ENCODE measurements at regions not wholly inside any gene's neighbourhood (a gene's known extent, or its start where the extent isn't known, plus 50 kb on each side); places are given as distances from the start of the nearest gene placed in this dataset.

DNA sequence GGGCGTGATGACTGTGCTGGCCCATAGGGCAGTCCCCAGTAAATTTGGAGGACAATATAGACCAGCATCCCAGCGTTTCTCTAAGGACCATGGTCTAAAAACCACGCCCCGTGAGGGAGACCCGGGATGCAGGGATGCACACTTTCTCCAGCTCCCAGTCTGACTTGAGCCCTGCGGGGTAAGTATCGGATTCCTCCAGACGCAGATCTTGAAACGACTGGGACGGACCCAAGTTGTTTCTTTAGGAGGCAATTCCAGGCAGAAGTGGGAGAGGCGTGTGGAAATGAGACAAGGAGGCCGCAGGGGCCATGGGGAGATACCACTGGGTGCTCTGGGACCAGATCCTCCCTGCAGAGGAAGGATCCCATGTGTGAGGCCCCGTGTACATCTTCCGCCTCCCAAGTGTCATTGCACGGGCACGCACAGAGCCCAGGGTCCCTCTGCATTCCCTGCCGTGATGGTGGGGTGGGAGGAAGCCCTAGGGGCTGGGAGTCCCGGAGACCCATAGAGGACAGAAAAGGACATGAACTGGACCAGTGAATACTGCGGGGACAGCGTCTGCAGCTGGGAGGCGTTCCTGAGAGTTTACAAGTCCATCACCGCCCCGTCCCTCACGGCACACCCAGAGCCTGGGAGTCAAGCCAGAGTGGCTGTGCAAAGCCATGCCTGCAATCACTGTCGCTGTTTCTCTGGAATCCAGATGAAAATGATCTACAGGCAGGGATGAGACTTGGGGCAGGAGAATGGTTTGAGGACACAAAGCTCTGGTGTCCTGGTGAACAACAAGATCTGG lies 522.9 kb downstream of the CDH26 start:
- 70 to 71% methylated on average over 25 of the region's 25 CpGs for WGBS, 2 donors
- ATAC-seq (ENCODE audit: low FRiP score), result no peak
- DNase-seq, result no peak
- Histone ChIP-seq H3K4me3 (ENCODE audit: low read length in 2 of 2) (no peak overlapping the region), H3K9me3 (ENCODE audit: control insufficient read depth, low read length) (no peaks in the 10 kb centered on the region), H3K27me3 (ENCODE audit: control insufficient read depth in 1 of 2, insufficient read depth in 2 of 2, low read length in 1 of 2) (no peaks in the 10 kb centered on the region), H3K4me1 (ENCODE audit: control insufficient read depth in 1 of 2, insufficient read depth in 2 of 2, low read length in 2 of 2) (no peaks in the 10 kb centered on the region), H3K36me3 (ENCODE audit: control insufficient read depth in 1 of 2, insufficient read depth in 2 of 2, low read length in 1 of 2) (no peaks in the 10 kb centered on the region), H3K27ac (ENCODE audit: low read depth in 1 of 2, low read length in 2 of 2) (no peak overlapping the region)
- intact Hi-C loops (cut with DNase I), result no loop called here

DNA sequence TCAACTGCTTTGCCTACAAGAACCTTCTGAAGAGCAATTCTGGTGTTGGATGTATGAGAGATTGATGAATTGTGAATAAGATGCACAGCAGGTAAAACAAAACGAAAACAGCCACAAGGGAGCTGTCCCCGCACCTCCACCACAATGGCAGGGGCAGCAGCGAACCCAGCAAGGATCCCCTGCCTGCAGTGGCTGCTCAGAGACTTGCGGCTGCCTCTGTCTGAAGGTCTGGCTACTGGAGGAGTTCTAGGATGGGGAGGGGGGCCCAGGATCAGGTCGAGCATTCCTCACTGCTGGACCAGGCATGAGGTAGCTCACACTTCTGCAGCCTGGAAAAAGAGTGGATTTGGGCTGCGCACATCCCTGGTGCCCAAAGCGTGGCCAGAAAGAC lies 523.5 kb downstream of the CDH26 start:
- no peak overlapping the region for H3K4me3 ChIP-seq (ENCODE audit: low read length in 2 of 2)
- intact Hi-C loops (cut with DNase I), result no loop called here
- ATAC-seq (ENCODE audit: low FRiP score), result no peak
- no peaks in the 10 kb centered on the region for H3K27me3 ChIP-seq (ENCODE audit: control insufficient read depth in 1 of 2, insufficient read depth in 2 of 2, low read length in 1 of 2)
- H3K9me3 ChIP-seq (ENCODE audit: control insufficient read depth, low read length), result no peaks in the 10 kb centered on the region
- 47 to 51% methylated on average over 7 of the region's 7 CpGs for WGBS, 2 donors
- no peak overlapping the region for H3K27ac ChIP-seq (ENCODE audit: low read depth in 1 of 2, low read length in 2 of 2)
- no peaks in the 10 kb centered on the region for H3K36me3 ChIP-seq (ENCODE audit: control insufficient read depth in 1 of 2, insufficient read depth in 2 of 2, low read length in 1 of 2)
- H3K4me1 ChIP-seq (ENCODE audit: control insufficient read depth in 1 of 2, insufficient read depth in 2 of 2, low read length in 2 of 2), result no peaks in the 10 kb centered on the region
- no peak for DNase-seq

DNA sequence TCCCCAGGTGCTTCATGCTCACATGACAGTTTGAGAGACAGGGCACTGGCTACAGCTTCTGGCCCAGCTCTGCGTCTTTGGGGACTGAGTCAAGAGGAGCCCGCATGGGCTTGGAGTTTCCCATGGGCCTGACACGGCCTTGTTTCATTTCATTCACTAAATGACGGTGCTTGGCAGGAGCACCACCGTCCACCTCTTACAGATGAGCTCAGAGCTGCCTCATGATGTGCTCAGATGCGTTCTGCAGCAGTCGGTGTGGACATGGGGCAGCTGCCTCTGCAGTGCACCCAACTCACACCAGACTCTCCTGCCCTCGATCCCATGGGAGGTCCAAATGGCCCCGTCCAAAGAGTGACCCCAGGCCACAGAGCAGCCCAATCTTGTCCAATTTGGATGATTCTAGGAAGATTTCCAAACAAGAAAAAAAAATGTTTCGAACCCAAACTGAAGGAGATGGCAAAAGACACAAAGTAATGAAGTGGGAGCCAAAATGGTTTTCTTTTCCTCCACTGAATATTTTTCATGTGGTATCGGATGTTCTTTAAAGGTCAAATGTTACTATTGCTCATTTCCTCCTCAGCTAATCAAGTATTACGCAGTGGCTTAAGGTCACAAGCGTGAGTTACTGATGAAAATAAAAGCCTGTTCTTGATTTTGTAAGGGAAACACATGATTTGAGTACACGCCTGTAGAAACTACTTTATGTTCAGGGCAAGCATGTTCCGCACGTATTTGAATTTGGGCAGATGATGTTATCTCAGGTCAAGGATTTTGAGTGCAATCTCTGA lies 524.2 kb downstream of the CDH26 start:
- ATAC-seq (ENCODE audit: low FRiP score), result no peak
- intact Hi-C loops (cut with DNase I), result no loop called here
- Histone ChIP-seq H3K4me3 (ENCODE audit: low read length in 2 of 2) (no peak overlapping the region), H3K9me3 (ENCODE audit: control insufficient read depth, low read length) (no peaks in the 10 kb centered on the region), H3K27me3 (ENCODE audit: control insufficient read depth in 1 of 2, insufficient read depth in 2 of 2, low read length in 1 of 2) (no peaks in the 10 kb centered on the region), H3K27ac (ENCODE audit: low read depth in 1 of 2, low read length in 2 of 2) (no peak overlapping the region), H3K36me3 (ENCODE audit: control insufficient read depth in 1 of 2, insufficient read depth in 2 of 2, low read length in 1 of 2) (no peaks in the 10 kb centered on the region), H3K4me1 (ENCODE audit: control insufficient read depth in 1 of 2, insufficient read depth in 2 of 2, low read length in 2 of 2) (no peaks in the 10 kb centered on the region)
- DNase-seq, result no peak
- 66 to 68% methylated on average over 16 of the region's 16 CpGs for WGBS, 2 donors

DNA sequence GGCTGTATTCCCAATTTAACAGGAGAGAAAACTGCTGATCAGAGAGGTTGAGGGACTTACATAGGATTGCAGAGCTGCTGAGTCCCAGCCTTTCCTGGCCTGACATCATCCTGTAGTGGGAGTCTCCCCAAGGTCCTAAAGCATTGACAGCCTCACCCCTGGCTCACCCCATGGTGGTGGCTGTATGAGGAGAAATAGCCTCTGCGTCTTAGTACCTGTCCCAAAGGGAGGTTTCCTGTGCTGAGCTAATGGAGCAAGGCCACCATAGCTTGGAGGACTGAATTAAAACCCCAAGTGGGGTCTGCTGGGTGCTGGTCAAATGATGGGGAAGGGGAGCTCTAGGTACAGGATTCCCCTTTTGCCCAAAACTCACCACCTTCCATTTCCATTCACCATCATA lies 525.1 kb downstream of the CDH26 start:
- 76% methylated on average over 1 of the region's 1 CpG for WGBS, 2 donors
- H3K9me3 ChIP-seq (ENCODE audit: control insufficient read depth, low read length), result no peaks in the 10 kb centered on the region
- no peak for DNase-seq
- H3K27ac ChIP-seq (ENCODE audit: low read depth in 1 of 2, low read length in 2 of 2), result no peak overlapping the region
- H3K4me1 ChIP-seq (ENCODE audit: control insufficient read depth in 1 of 2, insufficient read depth in 2 of 2, low read length in 2 of 2), result no peaks in the 10 kb centered on the region
- no peak overlapping the region for H3K4me3 ChIP-seq (ENCODE audit: low read length in 2 of 2)
- H3K27me3 ChIP-seq (ENCODE audit: control insufficient read depth in 1 of 2, insufficient read depth in 2 of 2, low read length in 1 of 2), result no peaks in the 10 kb centered on the region
- intact Hi-C loops (cut with DNase I), result no loop called here
- ATAC-seq (ENCODE audit: low FRiP score), result no peak
- H3K36me3 ChIP-seq (ENCODE audit: control insufficient read depth in 1 of 2, insufficient read depth in 2 of 2, low read length in 1 of 2), result no peaks in the 10 kb centered on the region

DNA sequence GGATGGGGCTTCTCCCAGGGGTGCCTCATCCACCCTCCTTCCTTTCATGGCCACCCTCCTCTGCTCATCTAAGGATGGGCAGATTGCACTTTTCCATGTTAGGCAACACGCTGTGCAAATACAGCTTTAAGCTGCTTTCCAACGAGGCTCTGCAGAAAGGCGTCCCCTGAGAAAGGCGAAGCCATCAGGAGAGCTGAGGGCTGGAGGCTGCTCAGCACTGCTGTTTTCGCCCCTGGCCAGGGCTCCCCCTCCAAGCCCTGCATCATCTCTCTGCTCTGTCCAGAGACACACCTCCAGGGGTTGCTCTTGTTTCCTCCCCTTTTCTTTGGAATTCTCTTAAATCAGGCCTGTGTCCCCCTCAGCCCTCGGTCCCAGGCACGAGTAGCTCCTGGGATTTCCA lies 526.1 kb downstream of the CDH26 start:
- ATAC-seq (ENCODE audit: low FRiP score) (no peak), DNase-seq (no peak)
- Histone ChIP-seq H3K27ac (ENCODE audit: low read depth in 1 of 2, low read length in 2 of 2) (no peak overlapping the region), H3K36me3 (ENCODE audit: control insufficient read depth in 1 of 2, insufficient read depth in 2 of 2, low read length in 1 of 2) (no peaks in the 10 kb centered on the region), H3K4me3 (ENCODE audit: low read length in 2 of 2) (no peak overlapping the region), H3K4me1 (ENCODE audit: control insufficient read depth in 1 of 2, insufficient read depth in 2 of 2, low read length in 2 of 2) (no peaks in the 10 kb centered on the region), H3K9me3 (ENCODE audit: control insufficient read depth, low read length) (no peaks in the 10 kb centered on the region), H3K27me3 (ENCODE audit: control insufficient read depth in 1 of 2, insufficient read depth in 2 of 2, low read length in 1 of 2) (no peaks in the 10 kb centered on the region)
- intact Hi-C loops (cut with DNase I), result no loop called here
- 63 to 65% methylated on average over 7 of the region's 7 CpGs for WGBS, 2 donors

DNA sequence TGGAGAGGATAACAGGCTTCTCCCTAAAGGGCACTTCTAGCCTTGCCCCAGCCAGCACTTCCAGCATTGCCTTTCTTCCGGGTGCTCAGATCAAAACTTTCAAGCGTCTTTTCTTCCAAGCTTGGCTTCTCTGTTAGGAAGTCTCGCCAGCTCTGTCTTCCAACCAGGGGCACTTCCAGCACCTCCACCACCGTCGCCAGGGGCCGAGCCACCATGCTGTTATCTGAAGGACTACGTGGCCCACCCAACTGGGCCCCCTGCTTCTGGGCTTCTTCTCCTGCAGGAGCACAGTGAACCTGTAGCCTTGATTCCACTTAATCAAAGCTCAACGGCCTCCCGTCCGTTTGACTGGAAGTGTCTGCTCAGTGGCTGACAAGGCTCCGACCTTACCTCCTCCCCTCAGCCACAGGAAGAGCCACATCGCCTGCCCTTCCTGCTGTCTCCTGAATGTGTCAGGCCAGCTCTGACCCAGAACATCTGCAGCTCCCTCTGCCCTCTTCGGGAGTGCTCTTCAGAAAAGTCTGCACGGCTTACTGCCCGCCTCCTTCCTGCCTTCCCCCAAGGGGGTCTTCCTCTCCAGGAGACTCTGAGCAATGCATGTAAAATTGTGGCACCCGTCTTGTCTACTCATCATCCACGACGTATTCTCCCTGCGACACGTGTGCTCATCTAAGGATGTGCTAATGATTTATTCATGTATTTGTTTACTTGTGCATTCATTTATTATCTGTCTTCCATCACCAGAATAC lies 527.0 kb downstream of the CDH26 start:
- ATAC-seq (ENCODE audit: low FRiP score), result no peak
- WGBS, 2 donors, result 51 to 54% methylated on average over 20 of the region's 20 CpGs

DNA sequence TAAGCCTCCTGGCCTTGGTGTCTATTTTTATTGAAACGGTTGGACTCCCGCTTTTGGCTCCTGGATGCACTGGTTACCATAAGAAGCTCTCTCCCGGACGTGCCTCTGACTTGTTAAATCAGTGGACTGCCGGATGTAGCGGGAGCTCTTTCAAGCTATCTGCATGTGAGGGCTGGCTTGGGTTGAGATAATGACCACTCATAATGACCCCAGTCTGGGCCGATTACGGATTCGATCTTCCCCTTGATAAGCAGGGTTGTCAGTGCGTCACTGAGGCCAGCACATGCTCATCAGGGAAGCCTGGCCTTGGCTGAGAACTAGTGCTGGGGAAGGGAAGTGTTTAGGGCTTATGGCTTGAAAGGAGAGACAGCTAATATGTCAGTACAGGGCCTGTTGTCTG lies 528.1 kb downstream of the CDH26 start:
- intact Hi-C loops (cut with DNase I), result no loop called here
- 83 to 84% methylated on average over 10 of the region's 10 CpGs for WGBS, 2 donors

More for the DNA sequence above, 527.0 kb downstream of the CDH26 start:
- H3K9me3 ChIP-seq (ENCODE audit: control insufficient read depth, low read length), result no peaks in the 10 kb centered on the region
- H3K27me3 ChIP-seq (ENCODE audit: control insufficient read depth in 1 of 2, insufficient read depth in 2 of 2, low read length in 1 of 2), result no peaks in the 10 kb centered on the region
- intact Hi-C loops (cut with DNase I), result no loop called here
- no peak for DNase-seq
- no peak overlapping the region for H3K27ac ChIP-seq (ENCODE audit: low read depth in 1 of 2, low read length in 2 of 2)
- no peak overlapping the region for H3K4me3 ChIP-seq (ENCODE audit: low read length in 2 of 2)
- no peaks in the 10 kb centered on the region for H3K36me3 ChIP-seq (ENCODE audit: control insufficient read depth in 1 of 2, insufficient read depth in 2 of 2, low read length in 1 of 2)
- no peaks in the 10 kb centered on the region for H3K4me1 ChIP-seq (ENCODE audit: control insufficient read depth in 1 of 2, insufficient read depth in 2 of 2, low read length in 2 of 2)

DNA sequence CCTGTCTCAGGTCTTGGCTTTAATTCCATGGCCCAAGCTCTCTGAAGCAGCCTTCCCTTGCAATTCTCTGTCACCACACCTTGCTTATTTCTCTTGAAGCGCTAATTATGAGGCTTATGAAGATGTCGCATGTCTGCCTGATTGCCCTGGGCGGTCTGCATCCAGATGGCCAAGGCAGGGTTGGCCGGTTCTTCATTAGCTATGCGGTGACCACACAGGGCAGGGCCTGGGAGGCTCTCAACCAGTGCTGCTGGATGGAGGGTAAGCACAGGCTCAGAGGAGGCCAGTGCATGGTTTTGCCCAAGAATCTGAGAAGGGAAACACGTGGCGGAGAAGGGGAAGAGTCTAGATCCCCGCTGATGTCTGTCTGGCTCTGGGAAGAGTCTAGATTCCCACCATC lies 528.7 kb downstream of the CDH26 start:
- Histone ChIP-seq H3K36me3 (ENCODE audit: control insufficient read depth in 1 of 2, insufficient read depth in 2 of 2, low read length in 1 of 2) (no peaks in the 10 kb centered on the region), H3K27ac (ENCODE audit: low read depth in 1 of 2, low read length in 2 of 2) (no peak overlapping the region), H3K4me3 (ENCODE audit: low read length in 2 of 2) (no peak overlapping the region), H3K9me3 (ENCODE audit: control insufficient read depth, low read length) (no peaks in the 10 kb centered on the region), H3K27me3 (ENCODE audit: control insufficient read depth in 1 of 2, insufficient read depth in 2 of 2, low read length in 1 of 2) (no peaks in the 10 kb centered on the region), H3K4me1 (ENCODE audit: control insufficient read depth in 1 of 2, insufficient read depth in 2 of 2, low read length in 2 of 2) (no peaks in the 10 kb centered on the region)
- intact Hi-C loops (cut with DNase I), result no loop called here
- 89 to 90% methylated on average over 8 of the region's 8 CpGs for WGBS, 2 donors
- DNase-seq (no peak), ATAC-seq (ENCODE audit: low FRiP score) (no peak)

More for the DNA sequence above, 528.1 kb downstream of the CDH26 start:
- Histone ChIP-seq H3K27me3 (ENCODE audit: control insufficient read depth in 1 of 2, insufficient read depth in 2 of 2, low read length in 1 of 2) (no peaks in the 10 kb centered on the region), H3K27ac (ENCODE audit: low read depth in 1 of 2, low read length in 2 of 2) (no peak overlapping the region), H3K36me3 (ENCODE audit: control insufficient read depth in 1 of 2, insufficient read depth in 2 of 2, low read length in 1 of 2) (no peaks in the 10 kb centered on the region), H3K9me3 (ENCODE audit: control insufficient read depth, low read length) (no peaks in the 10 kb centered on the region), H3K4me1 (ENCODE audit: control insufficient read depth in 1 of 2, insufficient read depth in 2 of 2, low read length in 2 of 2) (no peaks in the 10 kb centered on the region), H3K4me3 (ENCODE audit: low read length in 2 of 2) (no peak overlapping the region)
- ATAC-seq (ENCODE audit: low FRiP score) (no peak), DNase-seq (no peak)
